ENCODE measurements at regions not wholly inside any gene's neighbourhood (a gene's known extent, or its start where the extent isn't known, plus 50 kb on each side); places are given as distances from the start of the nearest gene placed in this dataset.

- TF ChIP-seq CTCF (IDR thresholded peaks at IDR 0.05; ENCODE audit: insufficient read depth, low read depth, low read length), result no peak
- no peak for TF ChIP-seq EZH2 (IDR thresholded peaks at IDR 0.05; ENCODE audit: insufficient read depth, low read length)
These were observed 242.1 kb upstream of the RND3 start for GRCh38 chr2:150729495-150729955.

Measured in astrocyte (in vitro differentiated cells and primary cell).